Peyer's patch (tissue), 4 donors: ENCODE measurements at regions not wholly inside any gene's neighbourhood (a gene's known extent, or its start where the extent isn't known, plus 50 kb on each side); places are given as distances from the start of the nearest gene placed in this dataset.

ENCODE experiments used
- DNase-seq, 3 donors: peaks; one replicate each; pipeline ENCODE4 v3.0.0-alpha.2; 2017 to 2019
- H3K27ac ChIP-seq, 4 donors: fragments of 200-600 bp; sonication (generic); one replicate each; pipeline ENCODE4 v1.5.1; 2016 to 2019
- H3K27me3 ChIP-seq, 2 donors: fragments of 200-600 bp; sonication (generic); one replicate each; pipeline ENCODE4 v1.5.1; 2019
- H3K36me3 ChIP-seq, 3 donors: fragments of 200-600 bp; sonication (generic); one replicate each; pipeline ENCODE4 v1.5.1; 2016 to 2019
- H3K4me1 ChIP-seq, 4 donors: fragments of 200-600 bp; sonication (generic); one replicate each; pipeline ENCODE4 v1.5.1; 2016 to 2019
- H3K4me3 ChIP-seq, 4 donors: fragments of 200-600 bp; sonication (generic); 1 replicate in 3 of 4; 2 replicates in 1 of 4; pipeline ENCODE4 v1.5.1; 2016 to 2019; ENCODE audit warnings: mild to moderate bottlenecking in 1 of 4
- H3K9me3 ChIP-seq, 4 donors: fragments of 200-600 bp; sonication (generic); one replicate each; pipeline ENCODE4 v1.5.1; 2016 to 2019; ENCODE audit warnings: mild to moderate bottlenecking in 1 of 4
- CTCF ChIP-seq, 6 experiments: fragments of 450-650 bp in 4 of 6; fragments of 200-600 bp in 2 of 6; sonication (generic) in 1 of 6; IDR thresholded peaks; one replicate each; pipeline ENCODE4 v1.5.1; 2017 to 2019; ENCODE audit warnings: antibody characterized with exemption in 6 of 6, mild to moderate bottlenecking in 3 of 6, moderate library complexity in 1 of 6
- POLR2A ChIP-seq, 2 donors: fragments of 450-650 bp; IDR thresholded peaks; one replicate each; pipeline ENCODE4 v1.5.1; 2017; ENCODE audit warnings: antibody characterized with exemption in 2 of 2, mild to moderate bottlenecking in 2 of 2, moderate library complexity in 2 of 2

GRCh38 chrX:45811326-45811725 is 610.6 kb upstream of the DIPK2B start:
- no peaks in the 10 kb centered on the region for H3K9me3 ChIP-seq
- no peak overlapping the region for H3K27ac ChIP-seq
- no peaks in the 10 kb centered on the region for H3K36me3 ChIP-seq
- no peak for TF ChIP-seq POLR2A (IDR thresholded peaks at IDR 0.05)
- no peak for TF ChIP-seq CTCF (IDR thresholded peaks at IDR 0.05)
- DNase-seq, result no peak
- no peaks in the 10 kb centered on the region for H3K27me3 ChIP-seq
- no peaks in the 10 kb centered on the region for H3K4me1 ChIP-seq
- H3K4me3 ChIP-seq, result no peak overlapping the region

GRCh38 chrX:45807572-45808425 is 607.1 kb upstream of the DIPK2B start:
- no peaks in the 10 kb centered on the region for H3K27me3 ChIP-seq
- DNase-seq, result no peak
- no peaks in the 10 kb centered on the region for H3K36me3 ChIP-seq
- TF ChIP-seq POLR2A (IDR thresholded peaks at IDR 0.05), result no peak
- no peak for TF ChIP-seq CTCF (IDR thresholded peaks at IDR 0.05)
- H3K27ac ChIP-seq, result peak overlapping the region in 1 of 4 donors; percentile 59
- no peaks in the 10 kb centered on the region for H3K4me1 ChIP-seq
- no peak overlapping the region for H3K4me3 ChIP-seq
- H3K9me3 ChIP-seq, result no peaks in the 10 kb centered on the region

GRCh38 chrX:45806410-45807121 is 605.9 kb upstream of the DIPK2B start:
- no peaks in the 10 kb centered on the region for H3K36me3 ChIP-seq
- peak overlapping the region; percentile 52 to 64 (median 61) for H3K27ac ChIP-seq
- H3K27me3 ChIP-seq, result no peaks in the 10 kb centered on the region
- H3K4me1 ChIP-seq, result no peaks in the 10 kb centered on the region
- no peaks in the 10 kb centered on the region for H3K9me3 ChIP-seq
- peak in 2 of 3 donors; percentile 33 to 62 for DNase-seq
- TF ChIP-seq CTCF (IDR thresholded peaks at IDR 0.05) (no peak), POLR2A (IDR thresholded peaks at IDR 0.05) (no peak)
- H3K4me3 ChIP-seq, result peak overlapping the region; percentile 16 to 27 (median 23)

GRCh38 chrX:45804276-45804675 is 603.6 kb upstream of the DIPK2B start:
- Histone ChIP-seq H3K27ac (no peak overlapping the region), H3K36me3 (no peaks in the 10 kb centered on the region), H3K4me3 (no peak overlapping the region), H3K27me3 (no peaks in the 10 kb centered on the region), H3K9me3 (no peaks in the 10 kb centered on the region), H3K4me1 (no peaks in the 10 kb centered on the region)
- no peak for TF ChIP-seq CTCF (IDR thresholded peaks at IDR 0.05)
- no peak for TF ChIP-seq POLR2A (IDR thresholded peaks at IDR 0.05)
- DNase-seq, result no peak

- Histone ChIP-seq H3K27me3 (no peaks in the 10 kb centered on the region), H3K36me3 (no peaks in the 10 kb centered on the region), H3K4me3 (no peak overlapping the region), H3K4me1 (no peaks in the 10 kb centered on the region), H3K27ac (no peak overlapping the region), H3K9me3 (no peaks in the 10 kb centered on the region)
- TF ChIP-seq CTCF (IDR thresholded peaks at IDR 0.05) (no peak), POLR2A (IDR thresholded peaks at IDR 0.05) (no peak)
- DNase-seq, result no peak
These were observed 602.8 kb upstream of the DIPK2B start for GRCh38 chrX:45803383-45803921.
